Osteoblast (primary cell): ENCODE measurements at regions not wholly inside any gene's neighbourhood (a gene's known extent, or its start where the extent isn't known, plus 50 kb on each side); places are given as distances from the start of the nearest gene placed in this dataset.

Experiments used
- DNase-seq: peaks from one replicate; pipeline ENCODE4 v3.0.0; 2011; ENCODE audit warnings: low spot score, mixed read lengths; ENCODE audit not compliant: insufficient read length; ENCODE audit errors: missing footprints
- H2AFZ ChIP-seq: 2 replicates; pipeline ENCODE4 v1.6.0; 2011; ENCODE audit warnings: mild to moderate bottlenecking, low read length
- H3K27ac ChIP-seq: 2 replicates; pipeline ENCODE4 v1.5.1; 2011; ENCODE audit warnings: mild to moderate bottlenecking, low read depth, low read length, moderate library complexity
- H3K27me3 ChIP-seq: 2 replicates; pipeline ENCODE4 v1.6.0; 2012; ENCODE audit warnings: mild to moderate bottlenecking, control low read depth, inconsistent platforms, low read length, moderate library complexity; ENCODE audit not compliant: insufficient read depth
- H3K36me3 ChIP-seq: 2 replicates; pipeline ENCODE4 v1.5.1; 2011; ENCODE audit warnings: mild to moderate bottlenecking, low read length, control low read depth, moderate library complexity; ENCODE audit not compliant: insufficient read depth
- H3K4me1 ChIP-seq: 2 replicates; pipeline ENCODE4 v1.5.1; 2011; ENCODE audit warnings: mild to moderate bottlenecking, low read length, control low read depth, moderate library complexity; ENCODE audit not compliant: insufficient read depth
- H3K4me2 ChIP-seq: 2 replicates; pipeline ENCODE4 v1.6.0; 2011; ENCODE audit warnings: mild to moderate bottlenecking, low read length; ENCODE audit not compliant: insufficient read depth
- H3K4me3 ChIP-seq: fragments of 200-600 bp; sonication (generic); 3 replicates; pipeline ENCODE4 v1.5.1; 2012; ENCODE audit warnings: mild to moderate bottlenecking, low read length, inconsistent platforms; ENCODE audit not compliant: insufficient read depth
- H3K79me2 ChIP-seq: 2 replicates; pipeline ENCODE4 v1.6.0; 2012; ENCODE audit warnings: mild to moderate bottlenecking, low read length, control low read depth, inconsistent platforms; ENCODE audit not compliant: insufficient read depth
- H3K9me3 ChIP-seq: 2 replicates; pipeline ENCODE4 v1.5.1; 2011; ENCODE audit warnings: low read depth, low read length, control low read depth
- H4K20me1 ChIP-seq: 2 replicates; pipeline ENCODE4 v1.6.0; 2012; ENCODE audit warnings: mild to moderate bottlenecking, low read length, control low read depth; ENCODE audit not compliant: insufficient read depth
- CTCF ChIP-seq: IDR thresholded peaks from 2 replicates; pipeline ENCODE4 v1.5.1; 2011; ENCODE audit warnings: mild to moderate bottlenecking, low read depth, low read length, moderate library complexity; ENCODE audit errors: extremely low read depth

- H3K4me3 ChIP-seq, result no peak overlapping the region
- DNase-seq, result no peak
- H4K20me1 ChIP-seq, result no peaks in the 10 kb centered on the region
- no peak overlapping the region for H3K4me2 ChIP-seq
- TF ChIP-seq CTCF, result no peak
- H2AFZ ChIP-seq, result no peak overlapping the region
- no peaks in the 10 kb centered on the region for H3K9me3 ChIP-seq
- H3K27me3 ChIP-seq, result no peaks in the 10 kb centered on the region
- H3K79me2 ChIP-seq, result no peaks in the 10 kb centered on the region
- no peak overlapping the region for H3K27ac ChIP-seq
- H3K36me3 ChIP-seq, result no peaks in the 10 kb centered on the region
- H3K4me1 ChIP-seq, result peaks cover 15% of the 10 kb centered on the region
These were observed 92.7 kb downstream of the C12orf75 start for GRCh38 chr12:105423237-105423636.

GRCh38 chr12:105423921-105424320 lies 93.4 kb downstream of the C12orf75 start:
- no peak for DNase-seq
- Histone ChIP-seq H3K4me2 (no peak overlapping the region), H3K4me1 (peaks cover 8% of the 10 kb centered on the region), H4K20me1 (no peaks in the 10 kb centered on the region), H2AFZ (no peak overlapping the region), H3K27me3 (no peaks in the 10 kb centered on the region), H3K36me3 (no peaks in the 10 kb centered on the region), H3K4me3 (no peak overlapping the region), H3K27ac (no peak overlapping the region), H3K9me3 (no peaks in the 10 kb centered on the region), H3K79me2 (no peaks in the 10 kb centered on the region)
- TF ChIP-seq CTCF, result no peak

GRCh38 chr12:105425254-105426174 lies 95.0 kb downstream of the C12orf75 start:
- Histone ChIP-seq H3K4me3 (no peak overlapping the region), H3K27ac (no peak overlapping the region), H3K9me3 (no peaks in the 10 kb centered on the region), H3K79me2 (no peaks in the 10 kb centered on the region), H3K4me2 (no peak overlapping the region), H3K4me1 (peaks cover 3% of the 10 kb centered on the region), H2AFZ (no peak overlapping the region), H3K27me3 (no peaks in the 10 kb centered on the region), H4K20me1 (no peaks in the 10 kb centered on the region), H3K36me3 (no peaks in the 10 kb centered on the region)
- no peak for DNase-seq
- no peak for TF ChIP-seq CTCF

GRCh38 chr12:105426766-105427165 lies 96.3 kb downstream of the C12orf75 start:
- H3K36me3 ChIP-seq, result no peaks in the 10 kb centered on the region
- H3K27me3 ChIP-seq, result no peaks in the 10 kb centered on the region
- no peak overlapping the region for H3K27ac ChIP-seq
- no peaks in the 10 kb centered on the region for H3K79me2 ChIP-seq
- no peak overlapping the region for H3K4me3 ChIP-seq
- no peak for DNase-seq
- H2AFZ ChIP-seq, result no peak overlapping the region
- H4K20me1 ChIP-seq, result no peaks in the 10 kb centered on the region
- no peaks in the 10 kb centered on the region for H3K9me3 ChIP-seq
- no peak for TF ChIP-seq CTCF
- H3K4me1 ChIP-seq, result peaks cover 3% of the 10 kb centered on the region
- no peak overlapping the region for H3K4me2 ChIP-seq
